ENCODE measurements at regions not wholly inside any gene's neighbourhood (a gene's known extent, or its start where the extent isn't known, plus 50 kb on each side); places are given as distances from the start of the nearest gene placed in this dataset.

- intact Hi-C loops (cut with micrococcal nuclease; ENCODE audit: unreplicated experiment) = no loop called here
Observed at GRCh38 chr10:28248092-28248491, 54.8 kb downstream of the MPP7 start.

DNA sequence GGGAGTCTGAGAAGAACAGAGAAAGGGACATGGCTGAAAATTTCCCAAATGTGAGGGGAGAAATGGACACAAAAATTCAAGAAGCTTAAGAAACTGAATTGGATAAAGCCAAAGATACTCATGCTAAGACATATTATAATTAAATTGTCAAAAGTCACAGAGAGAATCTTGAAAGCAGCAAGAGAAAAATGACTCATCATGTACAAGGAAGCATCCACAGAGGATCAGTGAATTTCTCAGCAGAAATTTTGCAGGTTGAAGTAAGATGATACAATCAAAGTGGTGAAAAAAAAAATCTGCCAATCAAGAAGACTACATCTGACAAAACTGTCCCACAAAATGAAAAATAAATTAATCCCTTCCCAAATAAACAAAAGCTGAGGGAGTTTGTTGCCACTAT lies 56.8 kb downstream of the MPP7 start:
- intact Hi-C loops (cut with micrococcal nuclease; ENCODE audit: unreplicated experiment) = no loop called here
- peaks cover 11% of the 10 kb centered on the region for H3K27me3 ChIP-seq (replicated peaks; ENCODE audit: insufficient read depth, low read depth, low read length, poor library complexity)
- CTCF ChIA-PET = interaction anchor here (0.7 kb wide), 1 partner anchor 17 kb away, joined by 3 read pairs; no protein-coding TSS in a partner anchor
- H3K4me3 ChIP-seq (ENCODE audit: low read depth, low read length, poor library complexity, severe bottlenecking) = no peak overlapping the region
- no peak for TF ChIP-seq EZH2 (IDR thresholded peaks at IDR 0.05; ENCODE audit: borderline replicate concordance, low read depth, low read length, poor library complexity, severe bottlenecking)
- TF ChIP-seq, protein P1, sequence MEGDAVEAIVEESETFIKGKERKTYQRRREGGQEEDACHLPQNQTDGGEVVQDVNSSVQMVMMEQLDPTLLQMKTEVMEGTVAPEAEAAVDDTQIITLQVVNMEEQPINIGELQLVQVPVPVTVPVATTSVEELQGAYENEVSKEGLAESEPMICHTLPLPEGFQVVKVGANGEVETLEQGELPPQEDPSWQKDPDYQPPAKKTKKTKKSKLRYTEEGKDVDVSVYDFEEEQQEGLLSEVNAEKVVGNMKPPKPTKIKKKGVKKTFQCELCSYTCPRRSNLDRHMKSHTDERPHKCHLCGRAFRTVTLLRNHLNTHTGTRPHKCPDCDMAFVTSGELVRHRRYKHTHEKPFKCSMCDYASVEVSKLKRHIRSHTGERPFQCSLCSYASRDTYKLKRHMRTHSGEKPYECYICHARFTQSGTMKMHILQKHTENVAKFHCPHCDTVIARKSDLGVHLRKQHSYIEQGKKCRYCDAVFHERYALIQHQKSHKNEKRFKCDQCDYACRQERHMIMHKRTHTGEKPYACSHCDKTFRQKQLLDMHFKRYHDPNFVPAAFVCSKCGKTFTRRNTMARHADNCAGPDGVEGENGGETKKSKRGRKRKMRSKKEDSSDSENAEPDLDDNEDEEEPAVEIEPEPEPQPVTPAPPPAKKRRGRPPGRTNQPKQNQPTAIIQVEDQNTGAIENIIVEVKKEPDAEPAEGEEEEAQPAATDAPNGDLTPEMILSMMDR (conservative IDR thresholded peaks at IDR 0.05; ENCODE audit: low read depth, low read length) = no peak
- no peak overlapping the region for H3K27ac ChIP-seq (ENCODE audit: low read depth, low read length, poor library complexity, severe bottlenecking)
- no peak for DNase-seq (ENCODE audit: low spot score)
- no peaks in the 10 kb centered on the region for H3K4me1 ChIP-seq (ENCODE audit: insufficient read depth, low read length, poor library complexity, severe bottlenecking)
- H3K9me3 ChIP-seq (ENCODE audit: low read depth, low read length, poor library complexity, severe bottlenecking) = no peaks in the 10 kb centered on the region
- BruUV-seq (replicated peaks) = no TSS peak
- POLR2A ChIA-PET (ENCODE audit: low non-redundant PET) = no interaction called here
- H3K36me3 ChIP-seq (ENCODE audit: insufficient read depth, low read length, poor library complexity, severe bottlenecking) = no peaks in the 10 kb centered on the region

More at GRCh38 chr10:28248092-28248491, 54.8 kb downstream of the MPP7 start:
- TF ChIP-seq EZH2 (IDR thresholded peaks at IDR 0.05; ENCODE audit: borderline replicate concordance, low read depth, low read length, poor library complexity, severe bottlenecking) = no peak
- TF ChIP-seq, protein P1 (conservative IDR thresholded peaks at IDR 0.05; ENCODE audit: low read depth, low read length) = no peak
- Histone ChIP-seq H3K9me3 (ENCODE audit: low read depth, low read length, poor library complexity, severe bottlenecking) (no peaks in the 10 kb centered on the region), H3K27me3 (replicated peaks; ENCODE audit: insufficient read depth, low read depth, low read length, poor library complexity) (peaks cover 11% of the 10 kb centered on the region), H3K36me3 (ENCODE audit: insufficient read depth, low read length, poor library complexity, severe bottlenecking) (no peaks in the 10 kb centered on the region), H3K27ac (ENCODE audit: low read depth, low read length, poor library complexity, severe bottlenecking) (no peak overlapping the region), H3K4me3 (ENCODE audit: low read depth, low read length, poor library complexity, severe bottlenecking) (no peak overlapping the region), H3K4me1 (ENCODE audit: insufficient read depth, low read length, poor library complexity, severe bottlenecking) (no peaks in the 10 kb centered on the region)
- BruUV-seq (replicated peaks) = no TSS peak
- DNase-seq (ENCODE audit: low spot score) = no peak
- ChIA-PET POLR2A (ENCODE audit: low non-redundant PET) (no interaction called here), CTCF (interaction anchor here (1.2 kb wide), 1 partner anchor 146 kb away, joined by 3 read pairs; no protein-coding TSS in a partner anchor)

GRCh38 chr10:28243923-28244322 lies 58.9 kb downstream of the MPP7 start:
- intact Hi-C loops (cut with micrococcal nuclease; ENCODE audit: unreplicated experiment) = loop anchor here (2.0 to 5.0 kb wide), 4 partner anchors 501 to 872 kb away; no protein-coding TSS in a partner anchor
- ChIA-PET CTCF (no interaction called here), POLR2A (ENCODE audit: low non-redundant PET) (no interaction called here)
- Histone ChIP-seq H3K9me3 (ENCODE audit: low read depth, low read length, poor library complexity, severe bottlenecking) (no peaks in the 10 kb centered on the region), H3K4me1 (ENCODE audit: insufficient read depth, low read length, poor library complexity, severe bottlenecking) (no peaks in the 10 kb centered on the region), H3K36me3 (ENCODE audit: insufficient read depth, low read length, poor library complexity, severe bottlenecking) (no peaks in the 10 kb centered on the region), H3K27me3 (replicated peaks; ENCODE audit: insufficient read depth, low read depth, low read length, poor library complexity) (peaks cover 11% of the 10 kb centered on the region), H3K27ac (ENCODE audit: low read depth, low read length, poor library complexity, severe bottlenecking) (no peak overlapping the region), H3K4me3 (ENCODE audit: low read depth, low read length, poor library complexity, severe bottlenecking) (no peak overlapping the region)
- no peak for DNase-seq (ENCODE audit: low spot score)
- no peak for TF ChIP-seq EZH2 (IDR thresholded peaks at IDR 0.05; ENCODE audit: borderline replicate concordance, low read depth, low read length, poor library complexity, severe bottlenecking)
- TF ChIP-seq, protein P1 (conservative IDR thresholded peaks at IDR 0.05; ENCODE audit: low read depth, low read length) = no peak
- BruUV-seq (replicated peaks) = no TSS peak
